C1 segment of cervical spinal cord (tissue), 14 donors: ENCODE measurements at regions not wholly inside any gene's neighbourhood (a gene's known extent, or its start where the extent isn't known, plus 50 kb on each side); places are given as distances from the start of the nearest gene placed in this dataset.

Source experiments
- DNase-seq, 14 donors: peaks; one replicate each; lab custom pipeline; 2025; lab: John Stamatoyannopoulos, UW

- DNase-seq: no peak
Observed at GRCh38 chr6:19668710-19669109, 168.5 kb upstream of the ID4 start.

- no peak for DNase-seq
Observed at GRCh38 chr6:19669206-19669605, 168.0 kb upstream of the ID4 start.

GRCh38 chr6:19682859-19683258 is 154.3 kb upstream of the ID4 start:
- no peak for DNase-seq

- DNase-seq: no peak
Observed at GRCh38 chr6:19690325-19691075, 146.7 kb upstream of the ID4 start.

GRCh38 chr6:19691465-19692167 is 145.6 kb upstream of the ID4 start:
- DNase-seq: peak in 9 of 14 donors; percentile 2 to 55 (median 16)

GRCh38 chr6:19692506-19693298 is 144.5 kb upstream of the ID4 start:
- DNase-seq: peak in 3 of 14 donors; percentile 6 to 9 (median 7)

- DNase-seq: no peak
Observed at GRCh38 chr6:19694697-19695096, 142.5 kb upstream of the ID4 start.

- DNase-seq: no peak
Observed at GRCh38 chr6:19697744-19698290, 139.4 kb upstream of the ID4 start.

GRCh38 chr6:19699932-19700331 is 137.2 kb upstream of the ID4 start:
- DNase-seq: no peak

- no peak for DNase-seq
Observed at GRCh38 chr6:19705606-19706005, 131.6 kb upstream of the ID4 start.

- DNase-seq: no peak
Observed at GRCh38 chr6:19712012-19712688, 125.0 kb upstream of the ID4 start.

- no peak for DNase-seq
Observed at GRCh38 chr6:19712998-19713397, 124.2 kb upstream of the ID4 start.

GRCh38 chr6:19713411-19713810 is 123.8 kb upstream of the ID4 start:
- DNase-seq: no peak

- no peak for DNase-seq
Observed at GRCh38 chr6:19713984-19714383, 123.2 kb upstream of the ID4 start.

- DNase-seq: peak in 1 of 14 donors; percentile 52
Observed at GRCh38 chr6:19714434-19715166, 122.6 kb upstream of the ID4 start.

GRCh38 chr6:19715167-19715551 is 122.0 kb upstream of the ID4 start:
- no peak for DNase-seq

- peak in 1 of 14 donors; percentile 1 for DNase-seq
Observed at GRCh38 chr6:19719691-19720128, 117.5 kb upstream of the ID4 start.

- DNase-seq: no peak
Observed at GRCh38 chr6:19721766-19722377, 115.3 kb upstream of the ID4 start.

GRCh38 chr6:19722999-19723398 is 114.2 kb upstream of the ID4 start:
- no peak for DNase-seq

- no peak for DNase-seq
Observed at GRCh38 chr6:19723545-19723944, 113.6 kb upstream of the ID4 start.
